ENCODE measurements at regions not wholly inside any gene's neighbourhood (a gene's known extent, or its start where the extent isn't known, plus 50 kb on each side); places are given as distances from the start of the nearest gene placed in this dataset.
A peak's percentile ranks its signal among the peaks of the same experiment; 100 is the strongest.
"Not testable (repeated sequence)": the region's sequence is repeated elsewhere in the genome, so short reads cannot be mapped to it uniquely, and the experiment has no call there.

DNA sequence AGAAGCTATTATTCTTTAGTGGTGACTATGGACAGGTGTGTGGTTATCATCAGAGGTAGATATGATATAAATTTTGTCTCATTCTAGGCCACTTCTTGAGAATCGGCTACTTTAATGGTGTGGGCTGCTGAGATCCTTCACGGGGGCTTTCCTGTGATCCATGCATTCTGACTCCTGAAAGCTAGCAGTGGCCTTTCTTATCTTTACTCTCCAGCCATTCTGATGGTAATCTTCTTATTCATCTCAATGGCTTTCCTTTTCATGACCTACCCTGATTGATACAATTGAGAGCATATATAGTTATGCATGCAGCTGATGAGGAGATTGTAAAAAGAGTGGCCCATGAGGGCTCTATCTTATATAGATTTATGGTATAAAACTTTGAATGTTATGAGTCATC, 78.3 kb upstream of the ZPLD1 start:
- Histone ChIP-seq H3K4me3 (no peak overlapping the region), H3K27ac (no peak overlapping the region), H3K27me3 (no peaks in the 10 kb centered on the region), H3K4me1 (peaks cover 0 to 3% (median 0%) of the 10 kb centered on the region in 9 donors), H3K36me3 (no peaks in the 10 kb centered on the region), H3K9me3 (no peaks in the 10 kb centered on the region)
- WGBS, 2 donors, result 75 to 83% methylated on average over 2 of the region's 2 CpGs
- DNase-seq, result no peak
- intact Hi-C loops (cut with DNase I), result no loop called here
- ATAC-seq, result no peak
- TF ChIP-seq CTCF (IDR thresholded peaks at IDR 0.05), result no peak

DNA sequence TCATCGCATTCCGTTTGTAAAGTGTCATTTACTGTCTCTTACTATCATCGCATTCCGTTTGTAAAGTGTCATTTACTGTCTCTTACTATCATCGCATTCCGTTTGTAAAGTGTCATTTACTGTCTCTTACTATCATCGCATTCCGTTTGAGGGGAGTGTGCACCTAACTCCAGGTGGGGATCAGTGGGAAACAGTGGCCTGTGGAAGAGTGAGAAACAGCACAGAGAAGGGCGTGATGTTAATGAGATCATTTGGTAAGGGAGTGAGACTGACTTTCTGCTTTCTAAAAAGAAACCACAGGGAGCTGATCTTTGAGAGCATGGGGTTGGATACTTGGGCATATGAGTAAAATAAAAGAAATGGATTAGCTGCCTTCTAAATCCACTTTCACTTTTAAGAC, 77.5 kb upstream of the ZPLD1 start:
- intact Hi-C loops (cut with DNase I), result not testable (repeated sequence)

GRCh38 chr3:102360183-102360860, 74.5 kb upstream of the ZPLD1 start:
- Histone ChIP-seq H3K27ac (no peak overlapping the region), H3K36me3 (no peaks in the 10 kb centered on the region), H3K4me3 (no peak overlapping the region), H3K4me1 (peaks cover 0 to 5% (median 0%) of the 10 kb centered on the region in 9 donors), H3K27me3 (no peaks in the 10 kb centered on the region), H3K9me3 (peaks cover 0 to 24% (median 13%) of the 10 kb centered on the region in 11 donors)
- no peak for TF ChIP-seq CTCF (IDR thresholded peaks at IDR 0.05)
- DNase-seq, result no peak
- intact Hi-C loops (cut with DNase I), result no loop called here
- WGBS, 2 donors, result 69 to 75% methylated on average over 1 of the region's 1 CpG
- no peak for ATAC-seq

More for the DNA sequence above, 77.5 kb upstream of the ZPLD1 start:
- H3K4me1 ChIP-seq, ATAC-seq, H3K36me3 ChIP-seq, DNase-seq, H3K27me3 ChIP-seq, H3K4me3 ChIP-seq, H3K27ac ChIP-seq, H3K9me3 ChIP-seq: not testable (repeated sequence)
- 63 to 71% methylated on average over 9 of the region's 9 CpGs for WGBS, 2 donors

DNA sequence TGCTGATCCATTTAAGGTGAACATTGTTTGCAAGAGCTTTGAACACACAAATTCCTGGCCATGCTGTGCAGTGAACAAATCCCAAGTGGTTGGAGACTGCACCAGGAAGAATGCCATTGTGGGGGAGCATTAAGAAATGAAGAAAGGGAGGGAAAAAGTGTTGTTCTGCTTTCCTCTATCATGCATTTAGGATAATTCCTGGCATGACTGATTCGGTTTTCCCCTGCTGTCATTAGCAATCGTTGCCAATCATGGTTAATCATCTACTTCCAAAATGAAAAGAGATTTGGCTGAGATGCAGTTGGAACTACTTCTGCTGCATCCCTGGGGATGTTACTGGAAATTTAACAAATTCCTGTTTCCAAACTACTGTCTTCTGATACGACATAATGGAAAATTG, 73.7 kb upstream of the ZPLD1 start:
- intact Hi-C loops (cut with DNase I), result no loop called here
- DNase-seq (no peak), ATAC-seq (peak in 1 of 8 donors; percentile 9)
- TF ChIP-seq CTCF (IDR thresholded peaks at IDR 0.05), result no peak
- Histone ChIP-seq H3K27me3 (no peaks in the 10 kb centered on the region), H3K27ac (no peak overlapping the region), H3K36me3 (no peaks in the 10 kb centered on the region), H3K4me1 (peaks cover 0 to 5% (median 0%) of the 10 kb centered on the region in 9 donors), H3K9me3 (peaks cover 0 to 27% (median 13%) of the 10 kb centered on the region in 11 donors), H3K4me3 (no peak overlapping the region)
- 35 to 46% methylated on average over 3 of the region's 3 CpGs for WGBS, 2 donors

DNA sequence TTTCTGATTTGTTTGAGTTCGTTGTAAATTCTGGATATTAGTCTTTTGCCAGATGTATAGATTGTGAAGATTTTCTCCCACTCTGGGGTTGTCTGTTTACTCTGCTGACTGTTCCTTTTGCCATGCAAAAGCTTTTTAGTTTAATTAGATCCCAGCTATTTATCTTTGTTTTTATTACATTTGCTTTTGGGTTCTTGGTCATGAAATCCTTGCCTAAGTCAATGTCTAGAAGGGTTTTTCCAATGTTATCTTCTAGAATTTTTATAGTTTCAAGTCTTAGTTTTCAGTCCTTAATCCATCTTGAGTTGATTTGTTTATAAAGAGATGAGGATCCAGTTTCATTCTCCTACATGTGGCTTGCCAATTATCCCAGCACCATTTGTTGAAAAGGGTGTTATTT, 68.7 kb upstream of the ZPLD1 start:
- 71 to 72% methylated on average over 1 of the region's 1 CpG for WGBS, 2 donors
- H3K9me3 ChIP-seq, result peaks cover 0 to 34% (median 13%) of the 10 kb centered on the region in 11 donors
- DNase-seq; H3K36me3 ChIP-seq; ATAC-seq; intact Hi-C loops (cut with DNase I); H3K27ac ChIP-seq; H3K4me3 ChIP-seq; H3K4me1 ChIP-seq; H3K27me3 ChIP-seq: not testable (repeated sequence)
